ENCODE measurements at regions not wholly inside any gene's neighbourhood (a gene's known extent, or its start where the extent isn't known, plus 50 kb on each side); places are given as distances from the start of the nearest gene placed in this dataset.

DNA sequence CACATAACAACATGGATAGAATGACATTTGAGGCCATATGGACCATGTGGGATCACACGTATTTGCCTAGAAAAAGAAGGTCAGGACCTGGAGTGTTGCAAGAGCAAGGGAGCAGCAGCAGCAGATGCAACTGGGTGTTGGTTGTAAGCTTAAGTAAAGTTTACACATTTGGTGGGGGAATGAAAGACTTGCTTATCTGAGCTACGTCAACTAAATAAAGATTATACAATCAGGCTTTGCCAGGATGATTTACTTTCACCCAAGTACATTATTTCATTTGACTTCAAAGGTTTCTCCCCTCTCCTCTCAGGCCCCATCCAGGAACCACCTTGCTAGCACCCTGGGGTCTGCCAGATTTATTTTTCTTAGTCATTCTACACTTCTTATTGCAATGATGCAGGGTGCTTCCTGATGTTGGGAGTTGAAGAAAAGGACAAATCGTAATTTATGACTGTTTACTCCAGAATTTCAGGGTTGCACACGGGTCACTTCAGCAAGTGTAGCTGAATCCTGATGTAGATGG lies 591.9 kb upstream of the IGFBP3 start:
- TF ChIP-seq CTCF (IDR thresholded peaks at IDR 0.05): no peak
- TF ChIP-seq POLR2A (IDR thresholded peaks at IDR 0.05): no peak

Data from adrenal gland (tissue), 5 donors.